NCI-H1694 (cell line): ENCODE measurements at regions not wholly inside any gene's neighbourhood (a gene's known extent, or its start where the extent isn't known, plus 50 kb on each side); places are given as distances from the start of the nearest gene placed in this dataset.
A peak's percentile ranks its signal among the peaks of the same experiment; 100 is the strongest.

Experiments
- DNase-seq: peaks from one replicate; lab custom pipeline; 2025; lab: John Stamatoyannopoulos, UW

DNA sequence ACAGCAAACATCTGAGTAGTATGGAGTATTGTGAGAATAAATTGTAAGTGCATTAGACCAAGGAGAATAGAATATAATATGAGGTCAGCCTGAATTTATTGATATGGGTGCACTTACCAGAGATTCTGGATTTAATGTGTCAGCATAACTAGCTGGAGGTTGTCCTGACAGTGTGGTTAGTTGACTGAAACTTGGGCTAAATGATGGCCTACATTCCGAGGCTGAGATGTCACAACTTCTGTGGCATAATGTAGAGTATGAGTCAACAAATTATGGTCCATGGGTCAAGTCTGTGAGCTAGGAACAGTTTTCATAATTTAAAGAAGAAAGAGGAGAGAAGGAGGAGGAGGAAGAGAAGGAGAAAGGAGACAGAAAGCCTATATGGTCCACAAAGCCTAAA lies 127.6 kb downstream of the QPCT start:
- no peak for DNase-seq

DNA sequence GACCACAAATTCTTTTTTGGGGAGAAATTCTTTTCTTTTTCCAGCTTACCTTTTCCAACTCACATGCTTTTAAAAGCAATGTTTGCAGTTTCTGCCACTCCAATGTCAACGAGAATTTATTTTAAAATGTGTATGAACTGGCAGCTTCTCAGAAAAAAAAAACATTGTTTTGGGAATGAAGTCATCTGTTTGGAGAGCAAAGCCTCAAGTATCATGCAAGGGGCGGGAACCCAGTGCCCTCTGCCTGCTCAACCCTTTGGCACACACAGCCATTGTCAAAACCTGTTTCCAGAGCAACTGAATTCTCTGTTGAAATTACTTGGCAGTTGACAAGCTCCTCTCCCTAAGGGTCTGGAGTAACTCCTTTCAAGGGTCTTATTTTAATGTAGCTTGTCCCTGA lies 128.5 kb downstream of the QPCT start:
- DNase-seq, result no peak

DNA sequence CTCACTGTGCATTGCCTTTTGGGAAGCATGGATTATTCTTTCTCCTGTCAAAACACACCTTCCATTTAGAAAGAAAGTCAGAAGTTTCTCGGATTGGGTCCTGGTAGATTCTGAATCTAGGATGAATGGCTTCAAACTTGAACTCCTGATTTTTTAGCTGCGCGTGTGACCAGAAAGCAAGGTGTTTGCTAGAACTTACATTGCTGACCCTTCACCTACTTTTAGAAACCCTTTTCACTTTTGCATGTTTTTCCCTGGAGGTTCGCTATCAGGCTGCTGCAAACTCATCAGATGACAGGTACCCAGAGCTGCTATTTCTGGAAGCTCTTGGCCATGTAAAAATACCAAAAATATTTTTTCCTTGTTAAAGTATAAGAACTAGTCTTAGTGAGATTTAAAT lies 132.0 kb downstream of the QPCT start:
- no peak for DNase-seq

- no peak for DNase-seq
Observed at GRCh38 chr2:37477921-37478320, 133.5 kb downstream of the QPCT start.

- no peak for DNase-seq
Observed at GRCh38 chr2:37481244-37481643, 136.8 kb downstream of the QPCT start.

DNA sequence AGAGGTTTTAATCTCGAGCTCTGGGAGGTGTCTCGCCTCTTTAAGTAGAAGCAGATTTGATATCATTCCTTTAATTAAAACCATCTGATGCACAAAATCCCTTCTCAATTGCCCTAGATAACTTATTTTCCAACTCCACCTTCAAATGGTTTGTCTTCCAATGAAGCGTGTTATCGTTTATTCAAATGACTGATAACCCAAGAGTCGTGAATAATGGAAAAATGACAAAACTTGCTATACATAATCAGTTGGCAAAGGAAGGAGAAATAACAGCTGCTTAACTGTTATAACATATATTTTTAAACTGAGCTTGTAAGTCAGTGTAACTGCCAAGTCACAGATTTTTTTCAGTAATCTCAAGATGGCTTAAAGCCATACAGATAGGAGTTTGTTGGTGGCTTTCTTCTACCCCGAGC lies 144.6 kb downstream of the QPCT start:
- no peak for DNase-seq

- no peak for DNase-seq
Observed at GRCh38 chr2:37489536-37489935, 145.1 kb downstream of the QPCT start.

GRCh38 chr2:37493425-37493824 lies 149.0 kb downstream of the QPCT start:
- no peak for DNase-seq

DNA sequence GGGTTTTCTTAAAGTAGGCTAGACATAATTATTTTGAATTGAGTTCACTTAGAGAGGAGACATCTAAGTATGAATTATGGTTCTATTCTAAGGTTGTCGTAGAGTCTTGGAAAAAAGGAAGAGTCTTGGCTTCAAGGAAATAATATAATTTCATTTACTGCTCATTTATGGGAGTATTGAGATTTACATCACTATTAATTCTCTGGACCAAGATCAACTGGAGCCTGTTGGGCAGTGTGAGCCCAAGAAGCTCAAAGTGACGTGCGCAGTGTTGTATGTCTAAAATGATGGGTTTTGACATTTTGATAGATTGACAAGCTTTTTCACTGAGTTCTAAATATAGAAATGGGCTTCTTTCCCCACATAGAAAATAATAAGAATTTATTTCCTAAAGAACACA lies 154.7 kb downstream of the QPCT start:
- no peak for DNase-seq

DNA sequence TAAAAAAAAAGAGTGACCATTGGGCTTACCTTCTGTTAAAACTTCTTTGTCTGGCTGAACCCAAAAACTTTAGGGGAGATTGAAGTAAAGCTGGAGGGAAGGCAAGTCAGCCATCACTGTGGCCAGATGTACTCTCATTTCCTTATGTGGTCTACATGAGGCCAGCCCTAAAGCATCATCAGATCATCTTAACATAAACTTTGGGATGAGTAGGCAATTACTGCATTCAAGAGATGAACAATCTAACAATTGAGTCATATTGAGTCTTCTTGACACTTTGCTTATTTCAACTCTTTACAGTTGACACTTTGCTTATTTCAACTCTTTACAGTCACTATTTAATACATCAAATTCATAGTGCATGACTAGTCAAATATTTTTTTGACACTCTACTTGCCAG lies 155.6 kb downstream of the QPCT start:
- no peak for DNase-seq

DNA sequence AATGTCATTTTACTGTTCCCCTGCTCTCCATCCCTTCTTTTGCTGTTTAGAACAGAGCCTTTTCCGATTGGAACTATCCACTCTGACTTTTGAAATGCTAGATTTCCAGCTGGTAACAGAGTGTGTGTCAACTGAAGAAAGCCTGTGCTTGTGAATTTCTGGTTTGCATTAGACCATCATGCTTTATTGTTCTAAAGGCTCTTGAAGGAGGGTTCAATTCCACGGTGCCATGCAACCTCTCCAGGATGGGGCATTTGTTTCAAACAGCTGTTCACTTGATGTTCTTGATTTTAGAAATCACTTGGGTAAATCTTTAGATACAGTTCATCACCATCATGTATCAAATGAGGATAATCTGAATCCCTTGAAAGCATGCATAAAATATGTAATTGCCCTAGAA lies 156.7 kb downstream of the QPCT start:
- DNase-seq, result no peak

- no peak for DNase-seq
Observed at GRCh38 chr2:37506407-37507050, 162.1 kb downstream of the QPCT start.

GRCh38 chr2:37507051-37507410 lies 162.6 kb downstream of the QPCT start:
- no peak for DNase-seq

GRCh38 chr2:37507703-37508102 lies 163.3 kb downstream of the QPCT start:
- no peak for DNase-seq

DNA sequence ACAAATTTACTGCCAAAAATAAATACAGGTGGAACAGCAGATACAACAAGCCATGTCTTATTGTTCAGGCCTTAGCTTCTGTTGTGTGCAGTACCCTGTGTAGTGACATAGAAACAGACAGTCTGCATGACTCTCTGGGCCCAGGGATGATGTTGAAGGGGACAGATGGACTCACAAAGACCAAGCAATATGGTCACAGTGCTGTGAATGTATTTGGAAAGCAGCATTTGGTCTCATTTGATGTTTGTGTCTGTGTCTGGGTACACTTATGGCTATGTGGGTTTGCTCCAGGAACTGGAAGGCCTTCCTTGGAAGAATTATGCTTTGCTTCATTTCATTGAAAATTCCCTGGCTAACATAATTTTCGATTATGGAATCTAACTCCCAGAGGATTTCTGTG lies 158.5 kb downstream of the CDC42EP3 start:
- DNase-seq, result no peak

GRCh38 chr2:37523814-37524362 lies 147.6 kb downstream of the CDC42EP3 start:
- peak; percentile 82 for DNase-seq

DNA sequence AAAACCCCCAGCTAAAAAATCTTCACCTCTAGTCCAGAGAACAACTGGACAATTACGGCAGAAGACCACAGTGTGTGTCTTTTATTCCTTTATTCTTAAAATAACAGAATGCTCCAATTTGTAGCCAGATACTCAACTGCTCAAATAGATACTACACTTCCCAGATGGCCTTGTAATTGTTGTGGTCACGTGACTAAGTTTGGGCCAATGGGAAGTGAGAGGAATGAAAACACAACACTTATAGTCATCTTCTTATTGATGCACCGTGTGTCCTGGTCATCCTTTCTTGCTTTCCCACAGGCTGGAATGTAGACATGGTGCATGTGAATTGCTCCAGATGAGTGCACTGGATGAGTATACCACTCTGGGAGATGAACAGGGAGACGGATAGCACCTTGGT lies 145.1 kb downstream of the CDC42EP3 start:
- no peak for DNase-seq

GRCh38 chr2:37526856-37527255 lies 144.6 kb downstream of the CDC42EP3 start:
- DNase-seq, result no peak

GRCh38 chr2:37527361-37527760 lies 144.1 kb downstream of the CDC42EP3 start:
- no peak for DNase-seq

DNA sequence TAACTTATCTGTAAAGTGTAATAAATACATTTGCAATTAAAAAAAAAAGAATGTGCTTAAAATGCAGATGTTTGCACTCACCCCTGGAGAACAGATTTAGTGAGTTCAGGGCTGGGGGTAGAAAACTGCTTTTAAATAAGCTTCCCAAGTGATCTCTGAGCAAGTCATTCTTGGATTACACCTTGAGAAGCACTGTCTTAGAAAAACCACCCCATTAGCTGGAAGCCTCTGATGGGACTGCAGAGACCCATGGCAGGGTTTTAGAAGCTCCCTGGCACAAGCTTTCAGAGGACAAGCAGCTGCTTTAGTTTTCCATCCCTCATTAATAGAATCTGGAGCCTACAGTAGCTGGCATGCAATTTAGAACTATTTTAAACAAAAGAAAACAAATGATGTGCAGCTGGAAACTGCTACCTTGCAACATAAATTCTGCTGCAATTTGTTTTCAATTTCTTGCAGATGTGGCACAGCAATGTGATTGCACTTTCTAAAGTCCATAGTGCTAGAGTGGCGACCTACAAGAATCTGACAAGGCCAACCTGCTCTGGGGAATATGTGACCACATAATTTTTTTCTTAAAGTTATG lies 141.5 kb downstream of the CDC42EP3 start:
- no peak for DNase-seq

- DNase-seq, result no peak
Observed at GRCh38 chr2:37532503-37532902, 138.9 kb downstream of the CDC42EP3 start.

- no peak for DNase-seq
Observed at GRCh38 chr2:37537316-37537715, 134.1 kb downstream of the CDC42EP3 start.

DNA sequence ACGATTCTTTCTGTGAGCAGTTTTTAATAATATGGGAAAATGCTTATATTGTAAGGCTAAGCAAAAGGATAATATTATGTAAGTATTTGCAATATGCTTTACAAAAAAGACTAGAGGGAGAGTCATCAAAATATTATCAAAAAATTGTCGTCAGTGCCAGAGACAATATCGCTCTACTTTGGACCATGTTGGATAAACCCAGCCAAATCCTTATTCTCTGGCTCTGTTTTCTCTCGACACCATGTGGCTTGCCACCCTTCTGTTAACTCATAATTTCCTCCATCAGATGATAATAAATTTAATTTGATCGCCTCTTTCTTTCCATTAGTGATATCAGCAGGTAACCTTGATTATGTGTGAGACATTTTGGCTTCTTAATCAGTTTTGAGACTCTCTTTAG lies 129.9 kb downstream of the CDC42EP3 start:
- no peak for DNase-seq

GRCh38 chr2:37543999-37544557 lies 127.4 kb downstream of the CDC42EP3 start:
- no peak for DNase-seq
